MM.1S (cell line): ENCODE measurements at regions not wholly inside any gene's neighbourhood (a gene's known extent, or its start where the extent isn't known, plus 50 kb on each side); places are given as distances from the start of the nearest gene placed in this dataset.

Experiments
- CTCF ChIP-seq: fragments of 300-600 bp; sonication (generic); IDR thresholded peaks from 2 replicates; pipeline ENCODE4 v1.5.1; 2016; ENCODE audit warnings: antibody characterized with exemption, low read length, mixed read lengths
- EZH2 ChIP-seq: fragments of 300-600 bp; sonication (generic); optimal IDR thresholded peaks from 2 replicates; pipeline ENCODE3; 2017; ENCODE audit warnings: low read depth, mild to moderate bottlenecking, antibody characterized with exemption, low read length, mixed read lengths
- EZH2phosphoT487 ChIP-seq: fragments of 300-600 bp; sonication (generic); IDR thresholded peaks from 2 replicates; pipeline ENCODE4 v1.6.1; 2018; ENCODE audit warnings: antibody characterized with exemption, low read length

DNA sequence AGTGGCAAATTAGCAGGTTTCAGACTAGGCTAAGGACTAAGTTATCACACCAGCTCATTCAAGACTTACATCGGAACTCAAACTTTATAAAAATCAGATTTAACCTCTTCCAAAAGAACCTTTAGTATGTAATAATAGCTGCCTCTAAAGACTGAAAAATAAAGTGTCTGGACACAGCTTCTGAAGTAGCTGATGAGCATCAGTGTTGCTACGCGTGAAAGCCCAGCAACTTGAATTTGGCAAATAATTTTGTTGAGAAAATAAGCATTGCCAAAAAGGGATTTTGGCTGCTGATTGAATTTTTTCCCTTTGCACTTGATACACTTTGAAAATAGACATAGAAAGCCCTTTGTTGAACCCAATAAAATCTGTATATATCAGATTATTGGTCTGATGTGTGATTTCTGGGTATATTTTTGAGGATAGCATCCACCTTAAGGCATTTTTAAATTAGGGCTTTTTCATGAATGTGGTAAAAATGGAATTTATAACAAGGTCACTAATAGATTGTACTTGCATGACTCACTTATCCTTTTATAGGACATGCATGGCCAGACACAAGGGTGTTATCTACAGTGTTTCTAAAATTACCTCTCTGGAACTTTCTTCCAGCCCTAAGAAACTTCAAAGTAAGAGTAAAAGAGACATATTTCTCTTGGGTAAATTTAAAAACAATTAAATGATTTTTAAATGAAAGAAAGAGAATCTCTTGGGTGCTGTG, 350.4 kb downstream of the TENT5A start:
- TF ChIP-seq EZH2 (no peak), CTCF (no peak), EZH2phosphoT487 (no peak)
